ENCODE measurements at regions not wholly inside any gene's neighbourhood (a gene's known extent, or its start where the extent isn't known, plus 50 kb on each side); places are given as distances from the start of the nearest gene placed in this dataset.
"Not testable (repeated sequence)": the region's sequence is repeated elsewhere in the genome, so short reads cannot be mapped to it uniquely, and the experiment has no call there.

DNA sequence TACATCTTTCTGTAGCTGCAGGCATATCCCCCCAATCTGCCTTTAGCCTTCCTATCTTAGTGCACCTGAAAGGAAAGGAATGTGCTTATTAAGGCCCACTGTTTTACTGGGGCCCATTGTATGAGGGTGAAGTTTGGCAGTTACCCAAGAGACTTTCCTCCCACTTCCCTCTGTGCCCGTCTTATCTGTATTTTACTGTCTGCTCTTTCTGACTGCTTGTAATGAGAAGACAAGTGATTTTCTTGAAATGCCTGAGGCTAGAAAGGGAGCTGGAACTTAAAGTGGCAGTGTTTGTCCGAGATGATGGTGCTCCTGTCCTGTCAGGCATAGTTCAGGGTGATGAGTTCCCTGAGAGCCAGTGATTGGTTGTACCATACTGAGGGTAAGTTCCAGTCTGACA is 114.7 kb downstream of the QRSL1 start:
- DNase-seq; H3K9ac ChIP-seq; H3K4me3 ChIP-seq (ENCODE audit: low read depth in 2 of 2, low read length in 1 of 2); H3K9me3 ChIP-seq; H3F3A ChIP-seq (replicated peaks; ENCODE audit: insufficient read depth); H3K79me2 ChIP-seq (ENCODE audit: insufficient read depth); H3K27ac ChIP-seq (ENCODE audit: low read depth in 2 of 2, low read length in 1 of 2); H3K9me2 ChIP-seq; H3K4me1 ChIP-seq (ENCODE audit: control insufficient read depth in 1 of 2, insufficient read depth in 2 of 2, low read depth in 1 of 2, low read length in 1 of 2); POLR2A ChIA-PET; H3K36me3 ChIP-seq (replicated peaks in 1 of 2; ENCODE audit: control insufficient read depth in 1 of 2, insufficient read depth in 2 of 2, low read length in 1 of 2); CTCF ChIA-PET; H3K27me3 ChIP-seq (ENCODE audit: insufficient read depth); H4K20me1 ChIP-seq (ENCODE audit: insufficient read depth); H3K4me2 ChIP-seq; H2AFZ ChIP-seq (ENCODE audit: low read depth): not testable (repeated sequence)
- WGBS (ENCODE audit: low lambda C conversion rate): 30% methylated on average over 2 of the region's 2 CpGs

DNA sequence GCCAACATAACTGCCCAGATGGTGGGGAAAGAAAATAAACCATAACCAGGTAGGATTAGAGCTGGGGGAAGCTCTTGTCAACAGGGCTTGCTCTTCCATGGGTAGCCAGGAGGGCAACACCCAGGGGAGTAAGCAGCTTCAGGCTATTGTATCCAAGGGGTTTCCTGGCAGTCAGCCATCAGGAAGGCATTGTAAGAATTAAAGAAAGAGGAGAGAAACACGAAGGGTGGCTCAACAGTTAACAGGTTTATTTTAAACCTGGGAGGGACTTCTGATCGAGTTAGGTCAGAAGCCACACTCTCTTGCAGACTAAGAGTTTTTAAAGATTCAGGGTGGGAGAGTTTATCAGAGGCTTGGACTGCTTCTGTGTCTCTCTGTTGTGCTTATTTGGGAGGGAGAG is 114.2 kb downstream of the QRSL1 start:
- H3K9ac ChIP-seq: no peak overlapping the region
- no peak overlapping the region for H2AFZ ChIP-seq (ENCODE audit: low read depth)
- no peaks in the 10 kb centered on the region for H3K9me3 ChIP-seq
- TF ChIP-seq FOXM1 (IDR thresholded peaks at IDR 0.05; ENCODE audit: low read depth): no peak
- no peak for TF ChIP-seq JUND (IDR thresholded peaks at IDR 0.05)
- TF ChIP-seq CHD2 (IDR thresholded peaks at IDR 0.05; ENCODE audit: low read length, partially characterized antibody): no peak
- no peak for TF ChIP-seq POLR2AphosphoS5 (IDR thresholded peaks at IDR 0.05; ENCODE audit: low read depth, low read length)
- TF ChIP-seq TEAD4 (IDR thresholded peaks at IDR 0.05; ENCODE audit: borderline replicate concordance, insufficient read depth): no peak
- TF ChIP-seq RAD21 (IDR thresholded peaks at IDR 0.05; ENCODE audit: low read length): no peak
- no peak for TF ChIP-seq RFX5 (IDR thresholded peaks at IDR 0.05; ENCODE audit: low read length)
- TF ChIP-seq MEF2A (IDR thresholded peaks at IDR 0.05; ENCODE audit: borderline replicate concordance, low read depth): no peak
- TF ChIP-seq NRF1 (IDR thresholded peaks at IDR 0.05; ENCODE audit: low read depth, low read length): no peak
- TF ChIP-seq EZH2phosphoT487 (IDR thresholded peaks at IDR 0.05; ENCODE audit: borderline replicate concordance, low read depth): no peak
- no peak for TF ChIP-seq MXI1 (IDR thresholded peaks at IDR 0.05; ENCODE audit: low read depth, low read length)
- TF ChIP-seq FOXJ3 (CRISPR knock-in tag; IDR thresholded peaks at IDR 0.05): no peak
- no peak for TF ChIP-seq SMC3 (IDR thresholded peaks at IDR 0.05; ENCODE audit: low read depth, low read length)
- TF ChIP-seq, protein P1, sequence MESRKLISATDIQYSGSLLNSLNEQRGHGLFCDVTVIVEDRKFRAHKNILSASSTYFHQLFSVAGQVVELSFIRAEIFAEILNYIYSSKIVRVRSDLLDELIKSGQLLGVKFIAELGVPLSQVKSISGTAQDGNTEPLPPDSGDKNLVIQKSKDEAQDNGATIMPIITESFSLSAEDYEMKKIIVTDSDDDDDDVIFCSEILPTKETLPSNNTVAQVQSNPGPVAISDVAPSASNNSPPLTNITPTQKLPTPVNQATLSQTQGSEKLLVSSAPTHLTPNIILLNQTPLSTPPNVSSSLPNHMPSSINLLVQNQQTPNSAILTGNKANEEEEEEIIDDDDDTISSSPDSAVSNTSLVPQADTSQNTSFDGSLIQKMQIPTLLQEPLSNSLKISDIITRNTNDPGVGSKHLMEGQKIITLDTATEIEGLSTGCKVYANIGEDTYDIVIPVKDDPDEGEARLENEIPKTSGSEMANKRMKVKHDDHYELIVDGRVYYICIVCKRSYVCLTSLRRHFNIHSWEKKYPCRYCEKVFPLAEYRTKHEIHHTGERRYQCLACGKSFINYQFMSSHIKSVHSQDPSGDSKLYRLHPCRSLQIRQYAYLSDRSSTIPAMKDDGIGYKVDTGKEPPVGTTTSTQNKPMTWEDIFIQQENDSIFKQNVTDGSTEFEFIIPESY (IDR thresholded peaks at IDR 0.05; ENCODE audit: borderline replicate concordance, low read depth): no peak
- H3F3A ChIP-seq (replicated peaks; ENCODE audit: insufficient read depth): no peaks in the 10 kb centered on the region
- no peaks in the 10 kb centered on the region for H4K20me1 ChIP-seq (ENCODE audit: insufficient read depth)
- DNase-seq: no peak
- no peak overlapping the region for H3K4me3 ChIP-seq (ENCODE audit: low read depth in 2 of 2, low read length in 1 of 2)
- no peak overlapping the region for H3K4me2 ChIP-seq
- no peaks in the 10 kb centered on the region for H3K9me2 ChIP-seq
- WGBS (ENCODE audit: low lambda C conversion rate): 8% methylated on average over 2 of the region's 2 CpGs
- no peaks in the 10 kb centered on the region for H3K27me3 ChIP-seq (ENCODE audit: insufficient read depth)
- no peaks in the 10 kb centered on the region for H3K36me3 ChIP-seq (replicated peaks in 1 of 2; ENCODE audit: control insufficient read depth in 1 of 2, insufficient read depth in 2 of 2, low read length in 1 of 2)
- ChIA-PET POLR2A (no interaction called here), CTCF (no interaction called here)
- no peak overlapping the region for H3K27ac ChIP-seq (ENCODE audit: low read depth in 2 of 2, low read length in 1 of 2)
- H3K79me2 ChIP-seq (ENCODE audit: insufficient read depth): no peaks in the 10 kb centered on the region
- H3K4me1 ChIP-seq (ENCODE audit: control insufficient read depth in 1 of 2, insufficient read depth in 2 of 2, low read depth in 1 of 2, low read length in 1 of 2): no peaks in the 10 kb centered on the region
